GM12892 (cell line): ENCODE measurements at regions not wholly inside any gene's neighbourhood (a gene's known extent, or its start where the extent isn't known, plus 50 kb on each side); places are given as distances from the start of the nearest gene placed in this dataset.

Source experiments
- POLR2A ChIP-seq: IDR thresholded peaks from 2 replicates; pipeline ENCODE4 v1.6.1; 2011; ENCODE audit warnings: low read depth, low read length, control low read depth
- POLR2AphosphoS5 ChIP-seq: IDR thresholded peaks from 2 replicates; pipeline ENCODE4 v1.6.1; 2011; ENCODE audit warnings: low read depth, low read length, control low read depth
- TAF1 ChIP-seq: IDR thresholded peaks from 2 replicates; pipeline ENCODE4 v1.6.1; 2011; ENCODE audit warnings: low read depth, mild to moderate bottlenecking, control low read depth, low read length, borderline replicate concordance

- TF ChIP-seq TAF1 (no peak), POLR2A (no peak), POLR2AphosphoS5 (no peak)
Measured at GRCh38 chr5:143479394-143479793, 75.9 kb upstream of the NR3C1 start.
